Endothelial cell (in vitro differentiated cells): ENCODE measurements at regions not wholly inside any gene's neighbourhood (a gene's known extent, or its start where the extent isn't known, plus 50 kb on each side); places are given as distances from the start of the nearest gene placed in this dataset.

Experiments used
- DNase-seq: peaks from one replicate; pipeline ENCODE4 v3.0.0; 2021; ENCODE audit warnings: low spot score
- H3K27ac Mint-ChIP-seq: one replicate; pipeline ENCODE4 v1.8.0; 2021; ENCODE audit warnings: mixed read lengths, inconsistent platforms; ENCODE audit not compliant: unreplicated experiment
- H3K27me3 Mint-ChIP-seq: one replicate; pipeline ENCODE4 v1.8.0; 2021; ENCODE audit warnings: mild to moderate bottlenecking, moderate library complexity, mixed read lengths, inconsistent platforms; ENCODE audit not compliant: unreplicated experiment
- H3K36me3 Mint-ChIP-seq: one replicate; pipeline ENCODE4 v1.8.0; 2021; ENCODE audit warnings: mild to moderate bottlenecking, low read depth, mixed read lengths, inconsistent platforms; ENCODE audit not compliant: unreplicated experiment
- H3K4me1 Mint-ChIP-seq: one replicate; pipeline ENCODE4 v1.8.0; 2021; ENCODE audit warnings: mild to moderate bottlenecking, mixed read lengths, inconsistent platforms; ENCODE audit not compliant: unreplicated experiment
- H3K4me3 Mint-ChIP-seq: one replicate; pipeline ENCODE4 v1.8.0; 2021; ENCODE audit warnings: mild to moderate bottlenecking, mixed read lengths, inconsistent platforms; ENCODE audit not compliant: unreplicated experiment
- H3K9me3 Mint-ChIP-seq: one replicate; pipeline ENCODE4 v1.8.0; 2021; ENCODE audit warnings: mixed read lengths, inconsistent platforms; ENCODE audit not compliant: unreplicated experiment
- TF ChIP-seq, protein P1 (sequence below): fragments of 200-600 bp; sonication (generic); IDR thresholded peaks from one replicate; pipeline ENCODE4 v1.5.0; 2021; ENCODE audit warnings: antibody characterized with exemption; ENCODE audit not compliant: unreplicated experiment

DNA sequence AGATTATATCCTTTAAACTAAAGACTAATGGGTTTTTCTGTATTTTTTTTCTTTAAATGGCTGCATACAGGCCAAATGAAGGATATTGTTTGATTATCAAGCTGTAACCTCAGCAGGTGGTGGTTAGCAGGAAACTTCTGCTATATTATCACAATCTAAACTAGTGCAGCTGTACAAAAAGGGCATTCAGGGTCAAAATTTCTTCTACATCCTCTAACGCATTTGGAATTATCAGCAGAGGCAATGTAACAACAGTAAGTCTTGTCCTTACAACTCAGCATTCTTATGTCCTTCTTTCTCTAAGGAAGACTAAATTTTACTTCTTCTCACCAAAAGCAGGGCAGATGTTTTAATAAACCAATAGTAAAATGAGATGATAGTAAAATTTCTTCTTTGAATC lies 135.8 kb upstream of the FN1 start:
- no peak for DNase-seq
- no peaks in the 10 kb centered on the region for H3K36me3 Mint-ChIP-seq

GRCh38 chr2:215567504-215567903 lies 131.6 kb upstream of the FN1 start:
- no peak for DNase-seq
- Mint-ChIP-seq H3K27ac (no peak overlapping the region), H3K9me3 (no peaks in the 10 kb centered on the region), H3K4me3 (no peak overlapping the region), H3K36me3 (no peaks in the 10 kb centered on the region), H3K27me3 (no peaks in the 10 kb centered on the region), H3K4me1 (peaks cover 3% of the 10 kb centered on the region)
- TF ChIP-seq, protein P1, sequence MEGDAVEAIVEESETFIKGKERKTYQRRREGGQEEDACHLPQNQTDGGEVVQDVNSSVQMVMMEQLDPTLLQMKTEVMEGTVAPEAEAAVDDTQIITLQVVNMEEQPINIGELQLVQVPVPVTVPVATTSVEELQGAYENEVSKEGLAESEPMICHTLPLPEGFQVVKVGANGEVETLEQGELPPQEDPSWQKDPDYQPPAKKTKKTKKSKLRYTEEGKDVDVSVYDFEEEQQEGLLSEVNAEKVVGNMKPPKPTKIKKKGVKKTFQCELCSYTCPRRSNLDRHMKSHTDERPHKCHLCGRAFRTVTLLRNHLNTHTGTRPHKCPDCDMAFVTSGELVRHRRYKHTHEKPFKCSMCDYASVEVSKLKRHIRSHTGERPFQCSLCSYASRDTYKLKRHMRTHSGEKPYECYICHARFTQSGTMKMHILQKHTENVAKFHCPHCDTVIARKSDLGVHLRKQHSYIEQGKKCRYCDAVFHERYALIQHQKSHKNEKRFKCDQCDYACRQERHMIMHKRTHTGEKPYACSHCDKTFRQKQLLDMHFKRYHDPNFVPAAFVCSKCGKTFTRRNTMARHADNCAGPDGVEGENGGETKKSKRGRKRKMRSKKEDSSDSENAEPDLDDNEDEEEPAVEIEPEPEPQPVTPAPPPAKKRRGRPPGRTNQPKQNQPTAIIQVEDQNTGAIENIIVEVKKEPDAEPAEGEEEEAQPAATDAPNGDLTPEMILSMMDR, result no peak

More for the DNA sequence above, 135.8 kb upstream of the FN1 start:
- no peaks in the 10 kb centered on the region for H3K9me3 Mint-ChIP-seq
- no peak overlapping the region for H3K4me3 Mint-ChIP-seq
- peaks cover 3% of the 10 kb centered on the region for H3K4me1 Mint-ChIP-seq
- TF ChIP-seq, protein P1, result no peak
- no peaks in the 10 kb centered on the region for H3K27me3 Mint-ChIP-seq
- no peak overlapping the region for H3K27ac Mint-ChIP-seq

GRCh38 chr2:215565897-215566296 lies 130.0 kb upstream of the FN1 start:
- H3K36me3 Mint-ChIP-seq, result no peaks in the 10 kb centered on the region
- no peak overlapping the region for H3K4me3 Mint-ChIP-seq

DNA sequence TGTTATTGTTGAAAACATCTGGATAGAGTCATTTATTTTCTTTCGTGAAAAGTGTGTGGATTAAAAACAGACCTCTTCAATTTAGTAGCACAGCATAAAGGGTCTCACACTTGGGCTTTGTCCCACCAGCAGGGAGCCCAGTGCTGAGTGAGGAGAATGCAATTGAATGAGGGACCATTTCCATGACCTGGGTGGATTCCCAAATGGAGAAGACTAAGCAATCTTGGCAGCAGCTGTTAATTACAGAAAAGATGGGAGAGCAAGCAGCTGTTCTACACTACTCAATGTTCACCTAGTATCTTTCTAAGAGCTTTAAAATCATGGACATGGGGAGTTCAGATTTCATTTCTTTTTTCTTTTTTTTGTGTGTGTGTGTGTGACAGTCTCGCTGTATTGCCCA lies 121.8 kb upstream of the FN1 start:
- no peaks in the 10 kb centered on the region for H3K36me3 Mint-ChIP-seq
- no peak overlapping the region for H3K4me3 Mint-ChIP-seq
- H3K4me1 Mint-ChIP-seq, result no peaks in the 10 kb centered on the region
- TF ChIP-seq, protein P1, result no peak
- no peaks in the 10 kb centered on the region for H3K27me3 Mint-ChIP-seq
- H3K9me3 Mint-ChIP-seq, result no peaks in the 10 kb centered on the region
- H3K27ac Mint-ChIP-seq, result no peak overlapping the region
- DNase-seq, result no peak

More at GRCh38 chr2:215565897-215566296, 130.0 kb upstream of the FN1 start:
- no peak for DNase-seq
- Mint-ChIP-seq H3K27ac (no peak overlapping the region), H3K27me3 (no peaks in the 10 kb centered on the region), H3K9me3 (no peaks in the 10 kb centered on the region), H3K4me1 (no peaks in the 10 kb centered on the region)
- TF ChIP-seq, protein P1, result no peak

GRCh38 chr2:215556979-215557378 lies 121.1 kb upstream of the FN1 start:
- Mint-ChIP-seq H3K27me3 (no peaks in the 10 kb centered on the region), H3K4me1 (no peaks in the 10 kb centered on the region), H3K36me3 (no peaks in the 10 kb centered on the region), H3K4me3 (no peak overlapping the region), H3K9me3 (no peaks in the 10 kb centered on the region), H3K27ac (no peak overlapping the region)
- DNase-seq, result no peak
- TF ChIP-seq, protein P1, result no peak
